A549 (cell line): ENCODE measurements at regions not wholly inside any gene's neighbourhood (a gene's known extent, or its start where the extent isn't known, plus 50 kb on each side); places are given as distances from the start of the nearest gene placed in this dataset.

Source experiments
- ATAC-seq, 2 experiments: fragments of 200-7000 bp in 1 of 2; fragments of >200 bp in 1 of 2; cut with Nextera tagmentation in 1 of 2; cut with Tn5 transposase in 1 of 2; 3 replicates each; pipeline versions ENCODE4 v1.8.0 to v1.9.1; 2018 to 2020; ENCODE audit warnings: mild to moderate bottlenecking in 1 of 2, moderate library complexity in 1 of 2
- CTCF ChIA-PET: fragments of 300-600 bp; sonication (Branson Sonifier 250); formaldehyde crosslinking; extraction: SDS; loops from one replicate; lab custom pipeline; 2021; ENCODE audit warnings: antibody characterized with exemption, inconsistent platforms; lab: Yijun Ruan, JAX
- POLR2A ChIA-PET: fragments of 350-600 bp; formaldehyde crosslinking; extraction: SDS; loops from one replicate; lab custom pipeline; 2021; ENCODE audit warnings: antibody characterized with exemption, inconsistent platforms; lab: Yijun Ruan, JAX
- DNase-seq, 2 experiments: peaks; one replicate each; pipeline versions ENCODE4 v3.0.0 to v3.0.0-alpha.2; 2011 to 2016; ENCODE audit warnings: low read depth in 1 of 2, low spot score in 1 of 2
- FAIRE-seq: peaks from 2 replicates; lab custom pipeline; 2011; peaks lifted over from hg19 to GRCh38; lab: Jason Lieb, UNC
- H3K27ac ChIP-seq, 2 experiments: fragments of >200 bp; sonication (Bioruptor Twin); formaldehyde crosslinking; 3 replicates each; pipeline ENCODE4 v1.5.1; 2016 to 2017
- H3K4me1 ChIP-seq: fragments of >200 bp; sonication (Bioruptor Twin); formaldehyde crosslinking; 3 replicates; pipeline ENCODE4 v1.6.1; 2016
- H3K4me2 ChIP-seq: fragments of >200 bp; sonication (Bioruptor Twin); formaldehyde crosslinking; 3 replicates; pipeline ENCODE4 v1.6.1; 2016
- H3K4me3 ChIP-seq: fragments of >200 bp; sonication (Bioruptor Twin); formaldehyde crosslinking; 3 replicates; pipeline ENCODE4 v1.5.1; 2016
- H3K9me3 ChIP-seq: fragments of >200 bp; sonication (Bioruptor Twin); formaldehyde crosslinking; 3 replicates; pipeline ENCODE4 v1.6.1; 2016
- CBX2 ChIP-seq: fragments of 200-600 bp; sonication (generic); IDR thresholded peaks from 2 replicates; pipeline ENCODE4 v1.6.1; 2016; ENCODE audit warnings: low read depth, mild to moderate bottlenecking, borderline replicate concordance
- CHD2 ChIP-seq: fragments of 150-350 bp; IDR thresholded peaks from 2 replicates; pipeline ENCODE4 v1.6.1; 2014; ENCODE audit warnings: low read length; ENCODE audit not compliant: partially characterized antibody
- CHD4 ChIP-seq: fragments of 200-600 bp; sonication (generic); IDR thresholded peaks from 2 replicates; pipeline ENCODE4 v1.6.1; 2016; ENCODE audit warnings: antibody characterized with exemption, mild to moderate bottlenecking, borderline replicate concordance
- EHMT2 ChIP-seq: fragments of 200-600 bp; sonication (generic); IDR thresholded peaks from 2 replicates; pipeline ENCODE4 v1.6.1; 2016; ENCODE audit warnings: antibody characterized with exemption, low read depth, mild to moderate bottlenecking, moderate library complexity
- ELK1 ChIP-seq: fragments of 150-350 bp; IDR thresholded peaks from 2 replicates; pipeline ENCODE4 v1.6.1; 2014; ENCODE audit warnings: low read depth, mild to moderate bottlenecking, low read length
- ESRRA ChIP-seq: fragments of 150-350 bp; IDR thresholded peaks from 2 replicates; pipeline ENCODE4 v1.6.1; 2014; ENCODE audit warnings: mild to moderate bottlenecking, low read length, borderline replicate concordance
- FOSL2 ChIP-seq, 2 experiments: fragments of 450-650 bp in 1 of 2; fragments of >200 bp in 1 of 2; sonication (Bioruptor Twin) in 1 of 2; formaldehyde crosslinking; IDR thresholded peaks; 2 replicates each; pipeline versions ENCODE4 v1.5.0 to v1.6.1; 2016 to 2020; ENCODE audit warnings: mild to moderate bottlenecking in 1 of 2, moderate library complexity in 1 of 2
- JUNB ChIP-seq: fragments of >200 bp; sonication (Bioruptor Twin); formaldehyde crosslinking; IDR thresholded peaks from 2 replicates; pipeline ENCODE4 v1.6.1; 2016
- MAFK ChIP-seq: fragments of 450-650 bp; IDR thresholded peaks from 2 replicates; pipeline ENCODE4 v1.6.1; 2014; ENCODE audit not compliant: partially characterized antibody
- NFE2L2 ChIP-seq: fragments of 150-350 bp; conservative IDR thresholded peaks from 2 replicates; pipeline ENCODE4 v1.6.1; 2014; ENCODE audit warnings: low read length
- NR3C1 ChIP-seq: fragments of >200 bp; sonication (Bioruptor Twin); formaldehyde crosslinking; IDR thresholded peaks from 3 replicates; pipeline ENCODE4 v1.6.1; 2017
- REST ChIP-seq: fragments of 200-600 bp; sonication (generic); IDR thresholded peaks from 2 replicates; pipeline ENCODE4 v1.6.1; 2016; ENCODE audit warnings: antibody characterized with exemption, mild to moderate bottlenecking, moderate library complexity
- RFX5 ChIP-seq: fragments of 450-650 bp; IDR thresholded peaks from 2 replicates; pipeline ENCODE4 v1.7.1; 2014; ENCODE audit warnings: antibody characterized with exemption, mild to moderate bottlenecking, moderate library complexity
- SMC3 ChIP-seq: fragments of >200 bp; sonication (Bioruptor Twin); formaldehyde crosslinking; IDR thresholded peaks from 3 replicates; pipeline ENCODE4 v1.6.1; 2018; ENCODE audit warnings: inconsistent platforms
- TFCP2L1 ChIP-seq: fragments of 250-450 bp; sonication (Bioruptor Pico); IDR thresholded peaks from 2 replicates; pipeline ENCODE4 v1.5.0; 2021; ENCODE audit warnings: mild to moderate bottlenecking
- WGBS: methylation state at CpG from one replicate; pipeline ENCODE4 v1.1.6; 2017; ENCODE audit errors: missing lambda C conversion rate; 5-methylcytosine and 5-hydroxymethylcytosine counted together
- TF ChIP-seq, protein P1 (sequence below): fragments of >200 bp; sonication (Bioruptor Twin); formaldehyde crosslinking; IDR thresholded peaks from 3 replicates; pipeline ENCODE4 v1.6.1; 2016
- TF ChIP-seq, protein P2 (sequence below): fragments of 250-450 bp; sonication (Bioruptor Pico); IDR thresholded peaks from 2 replicates; pipeline ENCODE4 v1.5.0; 2021; ENCODE audit warnings: mild to moderate bottlenecking, moderate library complexity, borderline replicate concordance
- TF ChIP-seq, protein P3 (sequence below): IDR thresholded peaks from 2 replicates; pipeline ENCODE4 v1.6.1; 2012
- TF ChIP-seq, protein P4 (sequence below): fragments of >200 bp; sonication (Bioruptor Twin); formaldehyde crosslinking; IDR thresholded peaks from 3 replicates; pipeline ENCODE4 v1.5.1; 2016
- TF ChIP-seq, protein P5 (sequence below): fragments of 250-450 bp; sonication (Bioruptor Pico); IDR thresholded peaks from 2 replicates; pipeline ENCODE4 v1.5.0; 2020; ENCODE audit warnings: low read depth, mild to moderate bottlenecking, moderate library complexity

- DNase-seq (no peak), FAIRE-seq (no peak)
- Histone ChIP-seq H3K27ac (peak overlapping the region in 1 of 2 experiments; percentile 25; a peak in 2 of 6 replicates), H3K4me2 (no peak overlapping the region), H3K4me1 (peaks cover 41% of the 10 kb centered on the region)
- POLR2A ChIA-PET: no interaction called here
- no peak for TF ChIP-seq MAFK
- TF ChIP-seq EHMT2: no peak
- TF ChIP-seq, protein P1, sequence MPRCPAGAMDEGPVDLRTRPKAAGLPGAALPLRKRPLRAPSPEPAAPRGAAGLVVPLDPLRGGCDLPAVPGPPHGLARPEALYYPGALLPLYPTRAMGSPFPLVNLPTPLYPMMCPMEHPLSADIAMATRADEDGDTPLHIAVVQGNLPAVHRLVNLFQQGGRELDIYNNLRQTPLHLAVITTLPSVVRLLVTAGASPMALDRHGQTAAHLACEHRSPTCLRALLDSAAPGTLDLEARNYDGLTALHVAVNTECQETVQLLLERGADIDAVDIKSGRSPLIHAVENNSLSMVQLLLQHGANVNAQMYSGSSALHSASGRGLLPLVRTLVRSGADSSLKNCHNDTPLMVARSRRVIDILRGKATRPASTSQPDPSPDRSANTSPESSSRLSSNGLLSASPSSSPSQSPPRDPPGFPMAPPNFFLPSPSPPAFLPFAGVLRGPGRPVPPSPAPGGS: no peak
- TF ChIP-seq TFCP2L1 (CRISPR knock-in tag): no peak
- no peak for TF ChIP-seq CHD4
- TF ChIP-seq FOSL2 (IDR thresholded peaks at IDR 0.05): no peak
- no peak for TF ChIP-seq FOSL2 (CRISPR knock-in tag; IDR thresholded peaks at IDR 0.05)
- TF ChIP-seq, protein P2, sequence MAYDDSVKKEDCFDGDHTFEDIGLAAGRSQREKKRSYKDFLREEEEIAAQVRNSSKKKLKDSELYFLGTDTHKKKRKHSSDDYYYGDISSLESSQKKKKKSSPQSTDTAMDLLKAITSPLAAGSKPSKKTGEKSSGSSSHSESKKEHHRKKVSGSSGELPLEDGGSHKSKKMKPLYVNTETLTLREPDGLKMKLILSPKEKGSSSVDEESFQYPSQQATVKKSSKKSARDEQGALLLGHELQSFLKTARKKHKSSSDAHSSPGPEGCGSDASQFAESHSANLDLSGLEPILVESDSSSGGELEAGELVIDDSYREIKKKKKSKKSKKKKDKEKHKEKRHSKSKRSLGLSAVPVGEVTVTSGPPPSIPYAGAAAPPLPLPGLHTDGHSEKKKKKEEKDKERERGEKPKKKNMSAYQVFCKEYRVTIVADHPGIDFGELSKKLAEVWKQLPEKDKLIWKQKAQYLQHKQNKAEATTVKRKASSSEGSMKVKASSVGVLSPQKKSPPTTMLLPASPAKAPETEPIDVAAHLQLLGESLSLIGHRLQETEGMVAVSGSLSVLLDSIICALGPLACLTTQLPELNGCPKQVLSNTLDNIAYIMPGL (CRISPR knock-in tag): no peak
- TF ChIP-seq JUNB: no peak
- TF ChIP-seq ESRRA: no peak
- TF ChIP-seq RFX5: no peak
- no peak for TF ChIP-seq NR3C1
- TF ChIP-seq, protein P3, sequence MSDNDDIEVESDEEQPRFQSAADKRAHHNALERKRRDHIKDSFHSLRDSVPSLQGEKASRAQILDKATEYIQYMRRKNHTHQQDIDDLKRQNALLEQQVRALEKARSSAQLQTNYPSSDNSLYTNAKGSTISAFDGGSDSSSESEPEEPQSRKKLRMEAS: no peak
- TF ChIP-seq ELK1: no peak
- TF ChIP-seq NFE2L2: no peak
- no peak for TF ChIP-seq CHD2
- TF ChIP-seq CBX2: no peak
- TF ChIP-seq, protein P4, sequence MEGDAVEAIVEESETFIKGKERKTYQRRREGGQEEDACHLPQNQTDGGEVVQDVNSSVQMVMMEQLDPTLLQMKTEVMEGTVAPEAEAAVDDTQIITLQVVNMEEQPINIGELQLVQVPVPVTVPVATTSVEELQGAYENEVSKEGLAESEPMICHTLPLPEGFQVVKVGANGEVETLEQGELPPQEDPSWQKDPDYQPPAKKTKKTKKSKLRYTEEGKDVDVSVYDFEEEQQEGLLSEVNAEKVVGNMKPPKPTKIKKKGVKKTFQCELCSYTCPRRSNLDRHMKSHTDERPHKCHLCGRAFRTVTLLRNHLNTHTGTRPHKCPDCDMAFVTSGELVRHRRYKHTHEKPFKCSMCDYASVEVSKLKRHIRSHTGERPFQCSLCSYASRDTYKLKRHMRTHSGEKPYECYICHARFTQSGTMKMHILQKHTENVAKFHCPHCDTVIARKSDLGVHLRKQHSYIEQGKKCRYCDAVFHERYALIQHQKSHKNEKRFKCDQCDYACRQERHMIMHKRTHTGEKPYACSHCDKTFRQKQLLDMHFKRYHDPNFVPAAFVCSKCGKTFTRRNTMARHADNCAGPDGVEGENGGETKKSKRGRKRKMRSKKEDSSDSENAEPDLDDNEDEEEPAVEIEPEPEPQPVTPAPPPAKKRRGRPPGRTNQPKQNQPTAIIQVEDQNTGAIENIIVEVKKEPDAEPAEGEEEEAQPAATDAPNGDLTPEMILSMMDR: no peak
- TF ChIP-seq, protein P5, sequence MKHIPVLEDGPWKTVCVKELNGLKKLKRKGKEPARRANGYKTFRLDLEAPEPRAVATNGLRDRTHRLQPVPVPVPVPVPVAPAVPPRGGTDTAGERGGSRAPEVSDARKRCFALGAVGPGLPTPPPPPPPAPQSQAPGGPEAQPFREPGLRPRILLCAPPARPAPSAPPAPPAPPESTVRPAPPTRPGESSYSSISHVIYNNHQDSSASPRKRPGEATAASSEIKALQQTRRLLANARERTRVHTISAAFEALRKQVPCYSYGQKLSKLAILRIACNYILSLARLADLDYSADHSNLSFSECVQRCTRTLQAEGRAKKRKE: no peak
- TF ChIP-seq SMC3: no peak
- no peak for TF ChIP-seq REST
- TF ChIP-seq, all 56 proteins: peak for 0
- ATAC-seq: peak in 1 of 2 experiments; percentile 24; a peak in 1 of 6 replicates
- Histone ChIP-seq H3K9me3 (no peaks in the 10 kb centered on the region), H3K4me3 (no peak overlapping the region)
- CTCF ChIA-PET: interaction anchor here (0.7 to 14.8 kb wide), 7 partner anchors 11 to 245 kb away, joined by 3 to 292 read pairs (median 10); no protein-coding TSS in a partner anchor
- WGBS: 91% methylated on average over 4 of the region's 4 CpGs
Observed at GRCh38 chr14:100419856-100420255, 96.7 kb downstream of the SLC25A47 start.
